ENCODE measurements at regions not wholly inside any gene's neighbourhood (a gene's known extent, or its start where the extent isn't known, plus 50 kb on each side); places are given as distances from the start of the nearest gene placed in this dataset.

DNA sequence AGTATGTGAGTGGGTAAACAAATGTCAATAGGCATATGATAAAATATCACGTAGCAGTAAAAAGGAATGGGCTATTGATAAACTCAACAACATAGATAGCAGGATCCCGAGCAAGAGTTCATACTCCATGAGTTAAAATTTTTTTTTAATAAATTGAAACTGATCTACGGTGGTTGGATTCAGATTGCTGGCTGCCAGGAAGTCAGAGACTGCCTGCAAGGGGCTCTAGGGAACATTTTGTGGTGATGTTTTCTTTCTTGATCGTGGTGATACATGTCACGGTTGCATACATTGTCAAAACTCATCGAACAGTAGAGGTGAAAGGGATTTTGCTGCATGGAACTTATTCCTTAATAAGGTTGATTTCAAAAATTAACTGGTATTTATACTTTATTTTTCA lies 62.6 kb upstream of the WNT7B start (continued):
- TF ChIP-seq, protein P1, sequence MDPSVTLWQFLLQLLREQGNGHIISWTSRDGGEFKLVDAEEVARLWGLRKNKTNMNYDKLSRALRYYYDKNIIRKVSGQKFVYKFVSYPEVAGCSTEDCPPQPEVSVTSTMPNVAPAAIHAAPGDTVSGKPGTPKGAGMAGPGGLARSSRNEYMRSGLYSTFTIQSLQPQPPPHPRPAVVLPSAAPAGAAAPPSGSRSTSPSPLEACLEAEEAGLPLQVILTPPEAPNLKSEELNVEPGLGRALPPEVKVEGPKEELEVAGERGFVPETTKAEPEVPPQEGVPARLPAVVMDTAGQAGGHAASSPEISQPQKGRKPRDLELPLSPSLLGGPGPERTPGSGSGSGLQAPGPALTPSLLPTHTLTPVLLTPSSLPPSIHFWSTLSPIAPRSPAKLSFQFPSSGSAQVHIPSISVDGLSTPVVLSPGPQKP (IDR thresholded peaks at IDR 0.05; ENCODE audit: borderline replicate concordance, low read depth, low read length): no peak

DNA sequence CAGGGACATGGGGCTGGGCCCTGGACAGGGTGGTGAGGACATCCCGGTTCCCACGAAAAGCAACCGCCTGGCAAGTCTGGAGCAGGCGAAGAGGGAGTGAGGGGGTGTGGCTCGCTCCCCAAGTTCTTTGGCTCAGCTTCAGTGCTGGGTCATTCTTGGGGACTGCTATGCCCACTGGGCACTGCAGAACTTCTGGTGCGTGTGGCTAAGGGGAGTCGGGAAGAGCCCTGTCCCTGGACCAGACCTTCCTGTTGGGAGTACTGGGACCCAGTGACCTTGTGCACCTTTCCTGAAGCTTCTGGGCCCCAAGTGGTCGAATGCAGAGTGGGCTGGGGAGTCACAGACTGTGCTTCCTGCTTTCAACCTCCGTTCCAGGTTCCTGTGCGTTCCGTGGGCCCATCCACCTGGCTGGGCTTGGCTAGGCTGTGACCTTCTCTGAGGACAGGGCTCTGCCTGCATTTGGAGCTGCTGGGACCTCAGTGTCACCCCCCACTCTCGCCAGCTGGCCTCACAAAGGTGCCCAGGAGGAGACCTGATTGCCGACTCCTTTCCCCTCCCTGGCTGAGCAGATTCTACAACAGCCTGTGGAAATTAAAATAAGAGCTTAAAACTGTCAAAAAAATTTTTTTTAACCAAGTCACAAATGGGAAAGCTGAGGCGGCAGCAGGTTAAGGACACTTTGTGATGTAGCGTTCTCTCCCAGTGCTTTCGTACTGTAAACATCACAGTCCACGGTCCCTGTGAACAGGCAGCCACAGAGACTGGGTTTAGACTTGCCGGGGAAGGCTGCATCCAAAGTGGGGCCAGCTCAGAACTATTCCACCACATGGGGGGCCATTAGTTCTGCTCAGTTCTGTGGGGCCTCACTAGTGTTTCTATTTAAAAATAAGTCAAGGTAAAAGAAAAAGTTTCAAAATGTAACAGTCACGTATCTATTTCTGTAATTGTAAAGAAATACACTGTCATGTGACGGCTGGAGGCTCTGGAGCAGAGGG lies 63.8 kb upstream of the WNT7B start:
- BruUV-seq (replicated peaks): no TSS peak
- Histone ChIP-seq H4K5ac (ENCODE audit: low read depth, low read length) (no peak overlapping the region), H3K9ac (ENCODE audit: low read depth, low read length) (no peak overlapping the region), H2BK120ac (ENCODE audit: low read depth, low read length) (no peak overlapping the region), H3K4ac (ENCODE audit: low read depth, low read length) (no peak overlapping the region), H2AK9ac (replicated peaks; ENCODE audit: low read depth, low read length, poor library complexity) (peak overlapping the region; percentile 13), H3K14ac (replicated peaks; ENCODE audit: low read depth, low read length) (no peak overlapping the region), H3K4me3 (ENCODE audit: insufficient read depth, low read depth, low read length) (no peak overlapping the region), H3K4me2 (ENCODE audit: low read depth, low read length) (no peak overlapping the region), H2AFZ (replicated peaks; ENCODE audit: low read length, poor library complexity) (no peak overlapping the region), H3K36me3 (ENCODE audit: control insufficient read depth, insufficient read depth, low read length) (no peaks in the 10 kb centered on the region), H2BK20ac (ENCODE audit: low read depth, low read length) (no peak overlapping the region), H3K9me1 (ENCODE audit: insufficient read depth, low read length) (peaks cover 13% of the 10 kb centered on the region), H2BK5ac (ENCODE audit: low read depth, low read length, poor library complexity, severe bottlenecking) (no peak overlapping the region), H3K56ac (ENCODE audit: extremely low read depth, insufficient read depth, low read length) (no peak overlapping the region), H4K91ac (ENCODE audit: insufficient read depth, low read depth, low read length) (no peak overlapping the region; the same call in 1 of the 2 replicates), H3K27ac (ENCODE audit: insufficient read depth, low read length) (no peak overlapping the region), H4K20me1 (ENCODE audit: insufficient read depth, low read length) (no peaks in the 10 kb centered on the region), H3K9me3 (ENCODE audit: control insufficient read depth, insufficient read depth, low read length) (no peaks in the 10 kb centered on the region), H3K79me1 (ENCODE audit: low read depth in 1 of 2, low read length in 2 of 2) (peaks cover 26 to 41% of the 10 kb centered on the region in 2 experiments), H3K27me3 (ENCODE audit: control insufficient read depth, insufficient read depth, low read length) (no peaks in the 10 kb centered on the region), H3K18ac (ENCODE audit: low read depth, low read length) (no peak overlapping the region), H4K8ac (ENCODE audit: low read depth in 2 of 2, low read length in 2 of 2) (no peak overlapping the region), H3K23ac (ENCODE audit: low read depth, low read length) (no peak overlapping the region), H2AK5ac (ENCODE audit: low read depth, low read length) (peak overlapping the region; percentile 16; the same call in 1 of the 2 replicates), H2BK15ac (ENCODE audit: low read depth, low read length) (no peak overlapping the region), H3K4me1 (ENCODE audit: control insufficient read depth, insufficient read depth, low read length) (peaks cover 24% of the 10 kb centered on the region)
- intact Hi-C loops (cut with micrococcal nuclease): no loop called here
- ChIA-PET POLR2A (ENCODE audit: unreplicated experiment) (no interaction called here), CTCF (no interaction called here)
- in situ Hi-C loops (cut with MboI; ENCODE audit: low sequenced_read_pairs): no loop called here
- TF ChIP-seq POLR2A (IDR thresholded peaks at IDR 0.05; ENCODE audit: low read depth, low read length): no peak
- TF ChIP-seq, protein P2, sequence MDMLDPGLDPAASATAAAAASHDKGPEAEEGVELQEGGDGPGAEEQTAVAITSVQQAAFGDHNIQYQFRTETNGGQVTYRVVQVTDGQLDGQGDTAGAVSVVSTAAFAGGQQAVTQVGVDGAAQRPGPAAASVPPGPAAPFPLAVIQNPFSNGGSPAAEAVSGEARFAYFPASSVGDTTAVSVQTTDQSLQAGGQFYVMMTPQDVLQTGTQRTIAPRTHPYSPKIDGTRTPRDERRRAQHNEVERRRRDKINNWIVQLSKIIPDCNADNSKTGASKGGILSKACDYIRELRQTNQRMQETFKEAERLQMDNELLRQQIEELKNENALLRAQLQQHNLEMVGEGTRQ (IDR thresholded peaks at IDR 0.05; ENCODE audit: low read depth, low read length): no peak
- no peak for TF ChIP-seq RFX5 (IDR thresholded peaks at IDR 0.05; ENCODE audit: low read depth, low read length)
- TF ChIP-seq MXI1 (IDR thresholded peaks at IDR 0.05; ENCODE audit: borderline replicate concordance, low read depth, low read length): no peak
- 77% methylated on average over 6 of the region's 20 CpGs; no CpG with 5 or more reads in 1 of the 2 experiments for WGBS, 2 experiments (ENCODE audit: extremely low coverage in 2 of 2, insufficient read length in 1 of 2)
- dilution Hi-C loops (cut with HindIII; ENCODE audit: low sequenced_read_pairs, unreplicated experiment): no loop called here
- DNase-seq: no peak
- no peak for ATAC-seq (ENCODE audit: low read depth)

Data from IMR-90 (cell line).